ENCODE measurements at regions not wholly inside any gene's neighbourhood (a gene's known extent, or its start where the extent isn't known, plus 50 kb on each side); places are given as distances from the start of the nearest gene placed in this dataset.

GRCh38 chr7:26551740-26552139 lies 260.1 kb downstream of the SNX10 start:
- DNase-seq, result no peak
- Histone ChIP-seq H3K27me3 (no peaks in the 10 kb centered on the region), H3K27ac (no peak overlapping the region), H3K4me3 (no peak overlapping the region), H3K4me1 (no peaks in the 10 kb centered on the region), H3K9me3 (no peaks in the 10 kb centered on the region), H3K36me3 (no peaks in the 10 kb centered on the region)
- TF ChIP-seq CTCF (IDR thresholded peaks at IDR 0.05) (no peak), POLR2A (IDR thresholded peaks at IDR 0.05) (no peak)

GRCh38 chr7:26553128-26553527 lies 261.5 kb downstream of the SNX10 start:
- H3K9me3 ChIP-seq, result no peaks in the 10 kb centered on the region
- TF ChIP-seq POLR2A (IDR thresholded peaks at IDR 0.05), result no peak
- TF ChIP-seq CTCF (IDR thresholded peaks at IDR 0.05), result no peak
- no peaks in the 10 kb centered on the region for H3K36me3 ChIP-seq
- no peaks in the 10 kb centered on the region for H3K27me3 ChIP-seq
- no peak for DNase-seq
- H3K4me3 ChIP-seq, result no peak overlapping the region
- H3K4me1 ChIP-seq, result no peaks in the 10 kb centered on the region
- H3K27ac ChIP-seq, result no peak overlapping the region

- no peak for TF ChIP-seq CTCF (IDR thresholded peaks at IDR 0.05)
- TF ChIP-seq POLR2A (IDR thresholded peaks at IDR 0.05), result no peak
- no peak overlapping the region for H3K27ac ChIP-seq
- H3K4me1 ChIP-seq, result no peaks in the 10 kb centered on the region
- no peak for DNase-seq
- no peak overlapping the region for H3K4me3 ChIP-seq
- H3K9me3 ChIP-seq, result no peaks in the 10 kb centered on the region
- H3K27me3 ChIP-seq, result no peaks in the 10 kb centered on the region
- no peaks in the 10 kb centered on the region for H3K36me3 ChIP-seq
Measured at GRCh38 chr7:26553582-26553981, 261.9 kb downstream of the SNX10 start.

- H3K4me3 ChIP-seq, result no peak overlapping the region
- no peaks in the 10 kb centered on the region for H3K4me1 ChIP-seq
- no peak overlapping the region for H3K27ac ChIP-seq
- no peak for DNase-seq
- TF ChIP-seq POLR2A (IDR thresholded peaks at IDR 0.05) (no peak), CTCF (IDR thresholded peaks at IDR 0.05) (no peak)
- no peaks in the 10 kb centered on the region for H3K36me3 ChIP-seq
- H3K27me3 ChIP-seq, result no peaks in the 10 kb centered on the region
- no peaks in the 10 kb centered on the region for H3K9me3 ChIP-seq
Measured at GRCh38 chr7:26554952-26555351, 263.3 kb downstream of the SNX10 start.

- no peaks in the 10 kb centered on the region for H3K36me3 ChIP-seq
- no peaks in the 10 kb centered on the region for H3K4me1 ChIP-seq
- H3K4me3 ChIP-seq, result no peak overlapping the region
- no peak for DNase-seq
- H3K27me3 ChIP-seq, result no peaks in the 10 kb centered on the region
- no peaks in the 10 kb centered on the region for H3K9me3 ChIP-seq
- H3K27ac ChIP-seq, result no peak overlapping the region
- TF ChIP-seq CTCF (IDR thresholded peaks at IDR 0.05) (no peak), POLR2A (IDR thresholded peaks at IDR 0.05) (no peak)
Measured at GRCh38 chr7:26556061-26556881, 264.6 kb downstream of the SNX10 start.

All from Peyer's patch (tissue), 4 donors.